Thyroid gland (tissue), 4 donors: ENCODE measurements at regions not wholly inside any gene's neighbourhood (a gene's known extent, or its start where the extent isn't known, plus 50 kb on each side); places are given as distances from the start of the nearest gene placed in this dataset.

Experiments used
- DNase-seq, 2 donors: peaks; one replicate each; pipeline ENCODE4 v3.0.0-alpha.2; 2019
- H3K27ac ChIP-seq, 3 donors: fragments of 200-600 bp; sonication (generic); 1 replicate in 2 of 3; 2 replicates in 1 of 3; pipeline ENCODE4 v1.5.1; 2016 to 2019; ENCODE audit warnings: mild to moderate bottlenecking in 1 of 3, moderate library complexity in 1 of 3
- H3K27me3 ChIP-seq: fragments of 200-600 bp; sonication (generic); one replicate; pipeline ENCODE4 v1.5.1; 2019
- H3K36me3 ChIP-seq, 2 donors: fragments of 200-600 bp; sonication (generic); one replicate each; pipeline ENCODE4 v1.5.1; 2016 to 2019
- H3K4me1 ChIP-seq, 2 donors: fragments of 200-600 bp; sonication (generic); one replicate each; pipeline ENCODE4 v1.5.1; 2017 to 2019
- H3K4me3 ChIP-seq, 3 donors: fragments of 200-600 bp; sonication (generic); replicated peaks in 1 of 3; 1 replicate in 2 of 3; 2 replicates in 1 of 3; pipeline ENCODE4 v1.5.1; 2016; ENCODE audit warnings: mild to moderate bottlenecking in 1 of 3
- H3K9me3 ChIP-seq: fragments of 200-600 bp; sonication (generic); one replicate; pipeline ENCODE4 v1.5.1; 2017
- POLR2A ChIP-seq, 2 donors: fragments of 450-650 bp; IDR thresholded peaks; one replicate each; pipeline ENCODE4 v1.6.1; 2017; ENCODE audit warnings: antibody characterized with exemption in 2 of 2, mild to moderate bottlenecking in 2 of 2, moderate library complexity in 1 of 2
- WGBS, 2 donors: methylation state at CpG; one replicate each; pipeline ENCODE4 v1.1.5; 2017; 5-methylcytosine and 5-hydroxymethylcytosine counted together
- intact Hi-C: fragments of 100-400 bp; cut with DNase I; formaldehyde crosslinking; loops from one replicate; pipeline ENCODE4 v1.15.1; 2023
- TF ChIP-seq, protein P1 (sequence below), 6 experiments: fragments of 200-600 bp in 3 of 6; fragments of 450-650 bp in 3 of 6; sonication (generic) in 3 of 6; IDR thresholded peaks; one replicate each; pipeline ENCODE4 v1.5.1; 2016 to 2019; ENCODE audit warnings: antibody characterized with exemption in 6 of 6, mild to moderate bottlenecking in 2 of 6, inconsistent platforms in 1 of 6, moderate library complexity in 1 of 6

DNA sequence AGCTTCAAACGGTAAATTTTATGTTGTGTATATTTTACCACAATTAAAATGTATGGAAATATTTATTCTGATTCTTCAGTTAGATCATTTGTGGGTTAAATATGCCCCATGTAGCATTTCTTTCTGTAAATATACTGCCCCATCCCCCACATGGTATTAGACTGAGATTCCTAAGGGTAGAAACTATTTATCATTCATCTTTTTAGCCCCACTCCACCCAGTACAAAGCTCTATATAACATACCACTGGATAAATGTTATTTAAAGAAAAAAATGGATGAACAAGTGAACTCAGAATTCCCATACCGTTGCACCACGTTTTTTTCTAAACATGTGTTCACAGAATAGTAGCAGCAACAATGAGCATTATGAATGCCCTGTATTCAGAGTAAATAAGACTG lies 234.0 kb upstream of the IRF2BP2 start:
- Histone ChIP-seq H3K27me3 (no peaks in the 10 kb centered on the region), H3K4me1 (peaks cover 0 to 5% of the 10 kb centered on the region in 2 donors), H3K9me3 (no peaks in the 10 kb centered on the region), H3K4me3 (no peak overlapping the region), H3K36me3 (no peaks in the 10 kb centered on the region), H3K27ac (no peak overlapping the region)
- 70 to 77% methylated on average over 3 of the region's 3 CpGs for WGBS, 2 donors
- no peak for DNase-seq
- TF ChIP-seq, protein P1, sequence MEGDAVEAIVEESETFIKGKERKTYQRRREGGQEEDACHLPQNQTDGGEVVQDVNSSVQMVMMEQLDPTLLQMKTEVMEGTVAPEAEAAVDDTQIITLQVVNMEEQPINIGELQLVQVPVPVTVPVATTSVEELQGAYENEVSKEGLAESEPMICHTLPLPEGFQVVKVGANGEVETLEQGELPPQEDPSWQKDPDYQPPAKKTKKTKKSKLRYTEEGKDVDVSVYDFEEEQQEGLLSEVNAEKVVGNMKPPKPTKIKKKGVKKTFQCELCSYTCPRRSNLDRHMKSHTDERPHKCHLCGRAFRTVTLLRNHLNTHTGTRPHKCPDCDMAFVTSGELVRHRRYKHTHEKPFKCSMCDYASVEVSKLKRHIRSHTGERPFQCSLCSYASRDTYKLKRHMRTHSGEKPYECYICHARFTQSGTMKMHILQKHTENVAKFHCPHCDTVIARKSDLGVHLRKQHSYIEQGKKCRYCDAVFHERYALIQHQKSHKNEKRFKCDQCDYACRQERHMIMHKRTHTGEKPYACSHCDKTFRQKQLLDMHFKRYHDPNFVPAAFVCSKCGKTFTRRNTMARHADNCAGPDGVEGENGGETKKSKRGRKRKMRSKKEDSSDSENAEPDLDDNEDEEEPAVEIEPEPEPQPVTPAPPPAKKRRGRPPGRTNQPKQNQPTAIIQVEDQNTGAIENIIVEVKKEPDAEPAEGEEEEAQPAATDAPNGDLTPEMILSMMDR (IDR thresholded peaks at IDR 0.05) = no peak
- no peak for TF ChIP-seq POLR2A (IDR thresholded peaks at IDR 0.05)
- intact Hi-C loops = no loop called here

DNA sequence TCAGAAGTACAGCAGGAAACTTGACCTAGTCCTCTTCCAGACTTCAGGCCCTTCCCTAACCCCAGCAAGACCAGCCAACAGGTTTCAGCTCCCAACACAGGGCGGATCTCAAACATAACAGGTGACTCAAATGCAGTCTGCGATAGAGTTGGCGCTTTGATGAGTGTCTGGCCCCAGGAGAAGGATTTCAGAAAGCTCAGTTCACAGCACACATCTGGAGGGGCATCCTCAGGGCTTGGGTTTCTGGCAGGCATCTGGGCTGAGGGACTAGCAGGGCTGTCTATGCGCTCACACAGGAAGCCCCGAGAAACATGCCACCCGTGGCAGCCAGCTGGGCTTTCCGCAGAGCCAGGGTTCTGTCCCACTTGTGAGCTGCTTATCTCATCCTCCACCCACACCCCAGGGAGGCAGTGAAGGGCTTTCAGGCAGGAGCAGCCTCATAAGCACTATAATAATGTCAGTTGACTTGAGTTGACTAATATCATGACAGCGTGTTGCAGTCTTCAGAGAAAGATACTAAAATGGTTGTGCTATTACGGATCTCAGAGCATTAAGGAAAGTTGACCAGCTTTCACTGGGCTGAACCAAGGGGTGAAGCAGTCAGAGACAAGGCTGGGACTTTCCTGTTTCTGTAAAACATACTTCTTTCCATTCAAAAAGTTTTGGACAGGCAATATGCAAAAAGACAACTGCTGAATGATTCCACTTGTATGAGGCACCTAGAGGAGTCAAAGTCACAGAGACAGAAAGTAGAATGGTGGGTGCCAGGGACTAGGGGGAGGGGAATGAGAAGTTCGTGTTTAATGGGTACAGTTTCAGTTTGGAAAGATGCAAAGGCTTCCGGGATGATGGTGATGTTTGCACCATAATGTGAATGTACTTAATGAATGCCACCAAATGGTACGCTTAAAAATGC lies 233.0 kb upstream of the IRF2BP2 start:
- TF ChIP-seq, protein P1 (IDR thresholded peaks at IDR 0.05) = no peak
- no peak for TF ChIP-seq POLR2A (IDR thresholded peaks at IDR 0.05)
- intact Hi-C loops = no loop called here

DNA sequence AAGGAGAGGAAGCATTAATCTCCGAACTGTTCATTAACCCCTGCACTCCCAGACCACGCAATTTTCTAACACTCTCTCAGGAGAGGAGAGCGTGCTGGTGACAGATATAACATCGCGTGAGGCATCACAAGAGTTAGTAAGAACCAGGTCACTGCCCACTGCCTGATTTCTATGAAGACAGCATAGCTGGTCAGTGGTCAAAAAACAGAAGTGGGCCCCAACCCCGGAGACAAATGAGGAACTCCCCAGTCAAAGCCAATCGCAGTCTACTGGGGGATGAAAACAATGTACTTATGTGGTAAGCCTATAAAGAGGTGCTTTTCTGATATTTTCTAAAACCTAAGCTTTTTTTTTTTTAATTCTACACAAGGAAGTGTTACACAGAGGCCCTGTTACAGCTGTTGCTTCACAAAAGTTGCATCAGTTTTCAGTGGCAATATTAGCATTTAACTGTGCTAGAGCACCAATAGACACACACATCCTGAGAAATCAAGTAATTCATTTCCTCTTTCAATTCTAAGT lies 231.8 kb upstream of the IRF2BP2 start:
- Histone ChIP-seq H3K9me3 (no peaks in the 10 kb centered on the region), H3K4me1 (peaks cover 0 to 5% of the 10 kb centered on the region in 2 donors), H3K27me3 (no peaks in the 10 kb centered on the region), H3K36me3 (no peaks in the 10 kb centered on the region), H3K4me3 (no peak overlapping the region), H3K27ac (no peak overlapping the region)
- DNase-seq = no peak
- TF ChIP-seq POLR2A (IDR thresholded peaks at IDR 0.05) = no peak
- TF ChIP-seq, protein P1 (IDR thresholded peaks at IDR 0.05) = no peak
- WGBS, 2 donors = 72 to 83% methylated on average over 7 of the region's 7 CpGs
- intact Hi-C loops = no loop called here

More for the DNA sequence above, 233.0 kb upstream of the IRF2BP2 start:
- Histone ChIP-seq H3K27ac (no peak overlapping the region), H3K4me1 (peaks cover 0 to 5% of the 10 kb centered on the region in 2 donors), H3K27me3 (no peaks in the 10 kb centered on the region), H3K36me3 (no peaks in the 10 kb centered on the region), H3K9me3 (no peaks in the 10 kb centered on the region), H3K4me3 (no peak overlapping the region)
- WGBS, 2 donors = 79 to 86% methylated on average over 8 to 11 of the region's 12 CpGs
- no peak for DNase-seq

DNA sequence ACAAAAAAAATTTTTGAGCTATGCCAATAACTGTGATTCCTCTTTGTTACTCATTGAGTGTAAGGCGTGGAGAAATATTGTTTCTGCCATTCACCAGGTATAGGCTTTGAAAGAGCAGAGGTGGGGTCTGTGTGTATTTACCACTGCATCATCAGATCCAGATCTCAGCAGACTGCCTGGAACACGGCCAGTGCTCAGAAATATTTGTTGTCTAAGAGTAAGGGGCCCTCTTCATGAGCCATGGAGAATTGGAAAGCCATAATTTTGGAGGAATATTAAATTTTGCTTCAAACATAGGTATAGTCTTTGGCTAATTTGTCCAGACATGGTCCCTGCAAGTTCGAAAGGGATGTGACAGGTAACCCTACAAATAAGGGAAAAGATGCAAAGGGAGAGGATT lies 231.3 kb upstream of the IRF2BP2 start:
- Histone ChIP-seq H3K4me3 (no peak overlapping the region), H3K27ac (no peak overlapping the region), H3K36me3 (no peaks in the 10 kb centered on the region), H3K9me3 (no peaks in the 10 kb centered on the region), H3K4me1 (peaks cover 0 to 5% of the 10 kb centered on the region in 2 donors), H3K27me3 (no peaks in the 10 kb centered on the region)
- intact Hi-C loops = no loop called here
- no peak for DNase-seq
- WGBS, 2 donors = 90 to 91% methylated on average over 3 of the region's 3 CpGs
- TF ChIP-seq, protein P1 (IDR thresholded peaks at IDR 0.05) = no peak
- no peak for TF ChIP-seq POLR2A (IDR thresholded peaks at IDR 0.05)

DNA sequence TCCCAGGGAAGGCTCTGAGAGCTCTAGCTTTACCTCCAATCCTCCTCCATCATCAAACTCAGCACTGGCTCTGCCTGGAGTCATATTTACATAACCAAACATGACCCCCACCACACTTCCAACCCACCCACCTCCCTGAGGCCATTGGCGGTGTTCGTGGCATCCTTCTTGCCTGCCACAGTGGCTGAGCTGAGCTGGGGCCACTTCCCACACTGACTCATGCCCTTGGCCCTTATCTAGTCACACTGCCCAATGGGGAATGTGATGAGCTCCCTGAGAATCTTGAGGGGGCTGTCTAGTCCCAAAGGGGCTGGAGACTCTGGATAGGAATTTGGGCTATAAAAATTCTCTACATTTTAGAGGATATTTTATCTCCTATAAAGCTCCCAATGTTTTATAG lies 230.9 kb upstream of the IRF2BP2 start:
- Histone ChIP-seq H3K27ac (no peak overlapping the region), H3K9me3 (no peaks in the 10 kb centered on the region), H3K4me3 (no peak overlapping the region), H3K27me3 (no peaks in the 10 kb centered on the region), H3K36me3 (no peaks in the 10 kb centered on the region), H3K4me1 (peaks cover 0 to 5% of the 10 kb centered on the region in 2 donors)
- no peak for DNase-seq
- TF ChIP-seq POLR2A (IDR thresholded peaks at IDR 0.05) = no peak
- TF ChIP-seq, protein P1 (IDR thresholded peaks at IDR 0.05) = no peak
- WGBS, 2 donors = 93 to 100% methylated on average over 2 of the region's 2 CpGs
- intact Hi-C loops = no loop called here
